Femur (tissue), 1 donor: ENCODE measurements at regions not wholly inside any gene's neighbourhood (a gene's known extent, or its start where the extent isn't known, plus 50 kb on each side); places are given as distances from the start of the nearest gene placed in this dataset.

ENCODE experiments used
- DNase-seq: peaks from one replicate; pipeline ENCODE4 v3.0.0-alpha.2; 2017

DNA sequence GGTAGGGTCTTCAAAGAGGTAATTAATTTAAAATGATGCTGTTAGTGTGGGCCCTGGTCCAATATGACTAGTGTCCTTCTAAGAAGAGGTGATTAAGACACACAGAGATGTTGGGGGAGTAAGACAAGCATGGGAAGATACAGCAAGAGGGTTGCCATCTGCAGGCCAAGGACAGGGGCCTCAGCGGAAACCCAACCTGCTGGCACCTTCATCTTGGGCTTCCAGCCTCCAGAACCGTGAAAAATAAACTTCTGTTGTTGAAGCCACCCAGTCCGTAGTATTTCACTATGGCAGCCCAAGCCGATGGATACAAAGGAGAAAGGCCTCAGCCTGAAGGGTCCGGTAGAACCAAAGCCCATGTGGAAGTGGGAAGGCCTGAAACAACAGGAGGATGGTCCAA lies 161.7 kb upstream of the UBE2E1 start:
- no peak for DNase-seq

DNA sequence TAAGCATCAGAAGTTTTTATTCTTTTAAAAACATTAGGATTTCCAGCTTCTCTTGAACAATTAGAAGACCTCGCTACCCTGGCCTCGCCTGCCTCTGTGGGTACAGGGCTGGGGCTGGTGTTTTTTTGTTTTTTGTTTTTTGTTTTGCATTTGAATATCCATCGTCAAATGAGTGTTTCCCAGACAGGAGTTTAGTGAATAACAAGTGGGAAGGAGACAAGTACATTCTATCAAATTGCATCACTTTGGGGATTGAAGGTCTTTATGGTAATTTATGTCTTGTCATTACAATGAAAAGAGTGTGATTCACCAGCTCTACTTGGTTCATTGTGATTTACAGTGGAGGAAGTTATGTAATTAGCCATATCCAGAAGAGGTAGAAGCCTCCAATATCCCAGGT lies 161.1 kb upstream of the UBE2E1 start:
- DNase-seq, result no peak

DNA sequence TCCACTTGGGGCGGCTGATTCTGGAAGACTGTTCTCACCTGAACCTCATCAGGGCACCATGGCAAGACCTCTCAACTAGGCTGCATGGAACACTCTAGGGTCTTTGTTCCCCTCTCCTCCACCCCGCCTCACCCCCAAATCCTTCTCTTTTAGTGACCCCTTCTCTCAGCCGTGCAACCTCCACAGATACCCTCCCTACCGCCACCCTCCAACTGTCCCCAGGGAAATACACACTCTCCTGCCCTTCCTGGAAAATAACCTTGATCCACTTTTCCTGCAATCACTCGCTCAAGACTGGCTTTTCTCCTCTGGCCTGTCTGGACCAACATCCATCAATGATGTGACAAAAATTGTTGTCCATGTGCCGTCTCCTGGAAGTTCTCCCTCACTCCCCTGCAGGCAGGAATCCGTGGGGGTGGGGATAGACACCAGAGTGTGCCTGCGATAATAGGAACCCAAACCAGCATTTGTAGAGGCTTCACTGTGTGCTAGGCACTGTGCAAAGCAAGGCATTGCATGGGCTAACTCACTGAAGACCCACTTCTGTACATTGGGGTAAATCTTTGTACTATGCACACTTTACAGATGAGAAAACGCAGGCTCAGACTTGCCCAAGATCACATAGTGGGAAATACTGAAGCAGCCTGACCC lies 160.1 kb upstream of the UBE2E1 start:
- DNase-seq, result no peak

DNA sequence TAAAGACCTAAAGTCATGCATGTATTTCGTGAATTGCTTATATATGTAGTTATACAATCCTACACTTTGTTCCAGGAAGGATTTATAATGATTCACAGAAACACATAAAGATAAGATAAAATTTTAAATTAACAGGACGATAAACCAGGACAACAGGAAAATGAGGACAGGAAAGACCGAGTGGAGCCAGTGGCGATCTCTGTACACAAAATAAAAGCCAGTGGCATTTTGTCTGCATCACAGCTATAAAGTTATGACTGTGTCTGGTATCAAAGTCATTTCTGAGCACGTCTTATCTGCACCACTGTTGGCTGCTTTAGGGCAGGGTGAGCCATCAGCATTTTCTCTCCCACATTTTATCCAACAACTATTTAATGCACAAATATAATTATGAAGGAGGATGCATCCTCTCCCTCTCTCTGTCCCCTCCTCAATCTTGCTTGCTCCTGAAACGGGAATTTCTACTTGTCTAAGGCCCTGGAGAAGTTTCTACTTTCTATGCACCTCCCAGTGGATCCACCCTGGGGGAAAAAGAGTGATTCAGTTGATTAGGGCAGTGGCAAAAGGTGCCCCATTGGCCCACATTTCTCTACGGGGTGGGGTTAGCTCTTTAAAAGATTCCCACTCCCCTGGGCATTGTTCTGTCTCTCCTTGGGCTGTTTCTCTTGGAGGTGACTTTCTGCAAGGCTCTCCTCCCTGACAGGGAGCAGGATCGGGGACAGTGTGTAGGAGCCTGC lies 159.4 kb upstream of the UBE2E1 start:
- DNase-seq, result no peak

DNA sequence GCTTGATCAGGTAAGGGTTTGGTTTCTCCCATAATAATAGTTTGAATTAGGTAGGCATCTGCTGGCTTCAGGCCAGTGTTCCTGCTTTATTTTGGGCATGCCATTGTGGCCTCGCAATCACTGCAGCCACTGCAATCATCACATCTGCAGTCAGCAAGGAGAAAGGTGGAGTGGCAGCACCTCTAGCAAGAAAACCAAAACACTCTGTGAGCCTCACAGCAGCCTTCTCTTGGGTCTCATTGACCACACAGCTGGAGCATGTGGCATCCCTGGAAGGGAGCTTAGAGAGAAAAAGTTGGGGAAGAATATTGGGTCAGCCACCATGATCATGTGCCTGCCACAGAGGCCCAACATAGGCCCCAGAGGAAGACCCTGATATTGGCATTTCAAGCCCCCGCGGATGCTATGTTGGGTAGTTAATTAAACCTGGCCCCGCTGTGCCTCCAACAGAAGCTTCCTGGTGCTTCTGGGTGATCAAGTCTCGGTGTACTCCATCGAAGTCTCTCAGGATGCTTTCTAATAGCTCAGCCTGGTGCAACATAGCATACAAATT lies 158.0 kb upstream of the UBE2E1 start:
- DNase-seq, result no peak

DNA sequence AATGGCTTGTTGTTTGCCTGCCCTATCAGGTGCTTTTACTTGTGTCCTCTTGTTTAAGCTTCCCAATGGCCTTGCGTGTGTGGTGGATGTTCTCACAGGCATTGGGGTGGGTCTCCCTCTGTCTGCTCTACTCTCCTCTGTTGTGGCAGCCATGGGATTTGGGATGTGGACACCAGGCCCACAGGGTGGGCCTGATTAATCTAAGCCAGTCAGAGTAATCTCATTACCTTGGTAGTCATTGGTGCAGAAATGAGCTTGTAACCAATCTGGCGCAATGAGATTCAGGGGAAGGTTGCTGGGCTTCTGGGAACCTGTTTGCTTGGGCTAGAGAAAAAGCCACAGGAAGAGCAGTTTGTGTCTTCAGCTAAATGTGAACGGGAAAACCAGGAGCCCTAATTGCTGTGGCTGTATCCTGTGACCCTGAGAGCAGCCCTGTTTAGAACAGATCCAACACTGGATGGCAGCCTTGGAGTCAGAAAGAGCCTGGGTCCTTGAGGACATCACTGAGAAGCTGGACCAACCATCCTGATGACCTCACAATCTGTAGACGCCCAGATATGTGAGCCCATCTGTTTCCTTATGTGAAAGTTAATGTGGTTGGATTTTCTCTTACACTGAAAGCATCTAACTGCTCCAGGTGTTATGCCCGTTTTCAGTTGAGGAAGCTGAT lies 157.3 kb upstream of the UBE2E1 start:
- DNase-seq, result no peak

DNA sequence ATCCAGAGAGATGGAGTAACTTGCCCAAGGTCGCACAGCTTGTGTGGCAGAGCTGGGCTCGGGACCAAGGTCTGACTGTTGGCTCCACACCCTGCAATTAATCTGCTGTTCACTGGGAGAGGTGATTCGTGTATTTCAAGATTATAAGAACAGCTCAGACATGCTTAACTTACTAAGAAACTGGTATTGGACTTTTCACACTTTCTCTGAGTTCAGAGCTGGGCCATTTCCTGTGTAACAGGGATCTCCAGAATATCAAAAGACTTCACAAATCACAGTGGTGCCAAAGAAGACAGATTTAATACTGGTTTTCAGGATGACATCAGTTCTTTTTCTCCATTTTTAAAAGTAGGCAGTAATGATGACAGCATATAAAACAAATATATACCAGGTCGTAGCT lies 156.8 kb upstream of the UBE2E1 start:
- no peak for DNase-seq

DNA sequence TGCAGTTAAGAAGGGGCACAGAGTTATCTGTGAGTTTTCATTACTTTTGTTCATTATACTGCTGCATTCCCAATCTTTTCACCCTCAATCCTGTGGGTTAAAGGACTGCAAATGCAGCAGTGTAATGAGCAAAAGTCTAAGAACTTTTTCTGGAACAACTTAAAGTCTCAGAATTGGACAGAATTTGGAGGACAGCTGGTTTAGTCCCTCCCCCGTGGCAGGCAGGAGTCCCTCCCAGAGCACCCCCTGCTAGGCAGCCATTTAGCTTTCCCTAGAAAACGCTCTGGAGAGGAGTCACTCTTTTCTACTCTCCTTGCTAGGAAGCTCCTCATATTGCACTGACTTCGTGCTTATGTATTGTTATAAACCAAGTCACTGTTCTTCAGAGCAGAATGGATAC lies 156.3 kb upstream of the UBE2E1 start:
- DNase-seq, result no peak

DNA sequence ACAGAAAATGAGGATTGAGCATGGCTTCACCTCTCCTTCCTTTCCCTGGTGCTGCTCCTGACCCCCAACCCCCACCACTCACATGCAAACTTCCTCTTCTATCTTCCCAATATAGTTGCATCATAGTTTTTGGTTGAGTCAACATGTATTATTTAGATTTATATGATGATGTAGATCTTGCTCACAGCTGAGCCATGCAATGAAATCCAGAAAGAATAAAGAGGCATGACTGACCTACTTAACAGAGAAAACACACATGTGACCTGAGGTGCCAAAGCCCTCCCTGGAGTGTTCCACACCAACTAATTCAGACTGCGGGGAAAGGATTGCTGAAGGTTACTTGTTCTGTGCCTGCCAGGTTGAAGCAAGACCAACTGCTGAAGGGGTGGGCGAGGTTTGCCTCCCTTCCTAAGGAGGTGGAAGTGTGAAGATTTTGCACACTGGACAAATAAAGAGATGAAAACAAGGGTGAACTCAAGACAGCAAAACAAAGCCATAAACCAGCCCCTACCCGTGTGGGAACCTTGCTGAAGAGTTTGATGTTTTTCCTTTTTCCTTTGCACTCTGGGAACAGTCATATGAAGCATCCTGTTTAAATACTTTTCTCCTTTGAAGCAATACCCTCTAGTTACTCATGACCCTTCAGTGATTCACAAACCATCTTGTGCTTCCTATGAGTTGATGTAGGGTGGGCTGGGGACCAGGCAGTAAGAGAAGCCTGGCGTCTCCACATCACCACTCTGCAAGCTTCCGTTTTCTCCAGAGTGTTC lies 155.2 kb upstream of the UBE2E1 start:
- no peak for DNase-seq

DNA sequence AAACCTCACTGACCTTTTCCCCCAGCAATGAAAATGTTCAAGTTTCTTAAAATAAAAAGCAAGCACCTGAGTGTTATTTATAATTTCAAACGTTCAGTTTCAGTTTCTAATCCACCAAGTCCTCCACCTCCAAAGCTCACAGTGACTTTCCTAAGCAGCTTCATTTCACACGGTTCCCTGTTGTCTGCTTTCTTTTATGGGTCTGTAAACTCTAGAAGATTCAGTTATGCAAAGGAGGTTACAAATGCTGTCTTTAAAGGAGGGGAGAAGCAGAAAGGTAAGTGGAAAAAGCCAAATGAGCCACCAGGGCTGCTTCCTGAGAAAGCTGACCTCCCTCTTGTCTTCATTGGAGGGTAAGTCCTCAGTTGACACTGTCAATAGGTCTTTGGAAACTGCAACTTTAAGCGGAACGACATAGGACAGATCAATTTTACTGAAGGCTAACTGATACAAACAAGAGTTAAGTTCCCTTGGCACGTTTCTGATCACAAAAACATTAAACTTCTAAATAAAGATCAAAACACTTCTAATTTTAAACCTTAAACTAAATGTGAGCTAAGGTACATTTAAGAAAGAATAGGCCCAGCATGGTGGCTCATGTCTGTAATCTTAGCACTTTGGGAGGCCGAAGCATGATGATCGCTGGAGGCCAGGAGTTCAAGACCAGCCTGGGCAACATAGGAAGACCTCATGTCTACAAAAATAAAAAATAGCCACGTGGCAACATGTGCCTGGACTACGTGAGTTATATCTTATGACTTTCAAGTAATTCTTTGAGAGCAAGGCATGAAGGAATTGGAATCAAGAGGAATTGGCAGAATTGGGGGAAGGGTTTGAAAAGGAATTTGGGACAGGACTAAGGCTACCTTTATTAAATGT lies 151.9 kb upstream of the UBE2E1 start:
- no peak for DNase-seq

DNA sequence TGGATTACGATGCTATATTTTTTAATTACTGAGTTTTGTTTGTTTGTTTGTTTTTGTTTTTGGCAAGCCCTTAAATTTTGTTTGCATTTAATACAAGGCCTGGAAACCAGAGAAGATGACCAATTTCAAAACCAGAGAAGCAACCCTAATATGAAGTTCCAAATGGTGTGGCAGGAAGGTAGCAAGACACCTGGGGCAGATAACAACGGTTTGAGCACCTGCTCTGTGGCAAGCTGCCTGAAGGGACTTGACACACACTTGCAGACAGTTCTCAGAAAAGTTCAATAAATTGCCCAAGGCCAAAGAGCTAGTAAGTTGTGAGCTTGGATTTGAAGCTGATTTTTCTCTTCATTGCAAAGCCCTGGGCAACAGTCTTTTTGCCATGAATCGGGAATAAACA lies 151.2 kb upstream of the UBE2E1 start:
- no peak for DNase-seq

DNA sequence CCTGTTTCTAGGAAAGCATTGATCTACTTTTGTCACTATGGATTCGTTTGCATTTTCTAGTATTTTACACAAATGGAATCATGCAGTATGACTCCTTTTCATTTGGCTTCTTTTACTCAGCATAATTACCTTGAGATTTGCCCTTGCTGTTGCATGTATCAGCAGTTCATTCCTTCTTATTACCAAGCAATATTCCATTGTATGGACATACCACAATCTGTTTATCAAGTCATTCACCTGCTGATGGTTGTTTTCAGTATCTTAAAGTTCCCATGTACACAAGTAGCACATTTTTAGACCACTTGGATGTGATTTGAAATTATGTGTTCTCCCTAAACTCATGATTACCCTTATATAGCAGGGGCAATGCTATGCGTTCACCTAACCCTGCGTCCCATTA lies 150.0 kb upstream of the UBE2E1 start:
- no peak for DNase-seq

DNA sequence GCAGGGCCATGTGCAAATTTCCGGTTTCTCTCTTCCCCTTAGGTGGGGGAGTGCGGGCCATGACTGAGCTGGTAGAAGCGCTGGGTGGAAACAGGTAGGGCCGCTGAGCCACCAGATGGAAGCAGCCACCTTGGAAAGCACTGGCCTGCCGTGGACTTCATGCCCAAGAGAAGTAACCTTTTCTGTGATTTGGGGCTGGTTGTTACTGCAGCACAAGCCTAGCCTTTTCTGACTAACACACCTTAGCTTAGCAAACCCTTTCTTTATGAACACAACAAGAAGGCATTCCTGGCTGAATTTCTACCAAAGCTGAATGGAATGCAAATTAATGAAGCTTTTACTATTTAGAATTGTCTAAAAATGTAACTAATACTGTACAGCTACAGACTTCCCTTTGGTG lies 149.6 kb upstream of the UBE2E1 start:
- DNase-seq, result no peak

DNA sequence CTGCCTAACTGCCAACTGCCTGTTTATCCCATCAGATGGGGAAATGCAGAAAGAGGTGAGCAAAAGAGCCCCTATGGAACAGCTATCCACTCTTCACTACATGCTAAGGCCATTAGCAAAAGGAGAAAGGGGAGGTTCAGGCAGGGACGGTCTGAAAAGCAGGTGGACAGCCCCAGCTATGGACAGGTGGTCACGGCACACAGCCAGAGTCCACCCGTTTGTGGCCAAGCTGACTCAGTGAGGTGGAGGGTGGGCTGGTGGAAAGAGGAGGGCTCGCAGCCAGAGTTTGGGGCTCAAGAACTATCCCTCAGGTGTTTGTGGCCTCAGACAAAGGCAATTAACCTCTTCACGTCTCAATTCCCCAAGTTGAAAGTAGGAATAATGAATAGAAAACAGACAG lies 148.9 kb upstream of the UBE2E1 start:
- DNase-seq, result no peak

DNA sequence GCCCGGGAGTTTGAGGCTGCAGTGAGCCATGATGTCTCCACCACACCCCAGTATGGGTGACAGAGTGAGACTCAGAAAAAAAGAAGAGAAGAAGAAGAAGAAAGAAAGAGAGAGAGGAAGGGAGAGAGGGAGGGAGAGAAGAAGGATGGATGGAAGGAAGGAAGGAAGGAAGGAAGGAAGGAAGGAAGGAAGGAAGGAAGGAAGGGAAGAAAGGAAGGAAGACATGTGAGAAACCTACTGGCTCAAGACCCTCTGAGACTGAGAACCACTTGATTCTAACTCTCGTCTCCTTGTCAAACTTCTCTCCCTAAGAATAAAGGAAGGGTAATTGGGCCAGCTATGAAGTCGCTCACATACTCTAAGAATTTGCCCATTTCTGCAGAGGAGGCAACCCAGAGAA lies 148.1 kb upstream of the UBE2E1 start:
- DNase-seq, result no peak

DNA sequence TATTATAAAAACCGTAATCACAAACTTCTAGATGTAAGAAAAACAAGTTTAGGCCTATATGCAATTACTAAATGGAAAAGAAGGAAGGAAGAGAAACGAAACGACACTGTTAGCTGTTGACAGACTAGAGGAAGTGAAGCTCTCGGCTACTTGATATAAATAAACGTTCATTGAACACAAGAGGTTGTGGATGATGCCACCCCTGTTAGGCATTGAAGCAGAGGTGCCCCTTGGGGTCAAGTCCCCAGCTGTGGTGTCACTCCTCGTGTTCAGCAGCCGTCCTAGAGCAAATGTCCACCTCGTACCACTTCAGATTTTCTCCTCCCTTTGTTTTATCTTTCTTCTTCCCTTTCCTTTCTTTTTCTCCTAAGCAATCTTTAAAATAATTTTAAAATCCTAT lies 146.5 kb upstream of the UBE2E1 start:
- DNase-seq, result no peak

DNA sequence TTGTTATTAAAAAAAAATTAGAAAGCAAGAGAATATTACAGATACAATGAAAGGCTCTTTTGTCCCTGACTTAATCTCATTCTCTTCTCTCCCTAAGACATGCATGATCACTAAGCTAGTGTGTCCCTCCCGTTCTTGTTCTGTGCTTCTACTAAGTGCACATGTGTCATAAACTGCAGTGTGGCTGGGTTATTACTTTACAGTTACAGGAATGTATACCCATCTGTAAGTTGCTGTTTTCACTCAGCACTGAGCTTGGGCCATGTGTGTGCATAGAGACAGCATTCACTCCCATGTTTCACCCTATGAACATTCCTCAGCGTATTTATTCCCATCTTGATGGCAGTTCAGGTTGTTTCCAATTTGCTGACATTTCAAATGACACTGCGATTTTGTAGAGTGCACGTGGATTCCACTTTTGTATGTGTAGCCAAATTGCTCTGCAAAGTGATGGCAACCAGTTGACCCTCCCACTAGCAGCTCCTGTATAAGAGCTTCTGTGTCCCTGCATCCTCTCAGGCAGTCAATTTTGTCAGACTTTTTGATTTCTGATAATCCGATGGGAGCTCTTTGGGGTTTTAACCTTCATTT lies 145.8 kb upstream of the UBE2E1 start:
- no peak for DNase-seq

DNA sequence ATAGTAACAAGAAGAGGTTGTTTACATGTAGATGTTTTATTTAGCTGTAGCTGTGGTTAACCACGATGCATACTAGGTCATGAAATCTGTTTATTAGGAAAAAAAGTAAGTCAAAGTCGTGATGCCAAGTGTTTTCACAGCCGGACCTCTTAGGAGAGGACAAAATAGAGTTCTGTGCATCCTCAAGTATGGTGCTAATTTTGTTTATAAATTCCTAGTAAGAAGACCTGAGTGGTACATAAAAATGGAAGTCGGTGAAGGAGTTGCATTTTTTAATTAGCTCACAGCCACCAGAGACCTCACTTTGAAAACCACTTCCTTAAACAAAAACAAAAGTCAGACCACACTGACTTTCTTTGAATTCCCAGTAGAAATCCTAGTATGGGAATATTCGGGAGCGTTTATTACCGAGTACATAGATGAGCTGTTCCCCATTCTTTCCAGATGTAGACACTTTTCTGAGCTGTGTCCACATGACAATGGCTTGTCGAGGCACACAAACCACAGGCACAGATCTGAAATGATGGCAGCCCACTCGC lies 143.6 kb upstream of the UBE2E1 start:
- DNase-seq, result no peak

DNA sequence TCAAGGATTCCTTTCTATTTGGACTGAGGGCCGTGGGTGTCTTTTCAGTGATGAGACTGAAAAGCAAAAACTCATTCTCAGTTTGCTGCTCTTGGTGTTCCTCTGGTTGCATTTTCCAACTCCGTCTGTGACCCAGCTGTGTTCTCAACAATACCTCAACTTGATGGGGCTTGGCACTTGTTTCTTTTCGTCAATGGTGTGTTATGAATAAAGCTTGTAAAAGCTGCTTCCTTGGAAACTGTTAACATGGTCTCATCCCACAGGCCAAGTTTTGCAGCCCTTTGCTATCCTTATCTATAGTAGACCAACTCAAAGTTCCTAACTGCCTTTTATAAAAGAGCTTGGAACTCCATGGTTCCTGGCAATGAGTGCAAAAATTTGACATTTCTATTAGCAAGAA lies 142.5 kb upstream of the UBE2E1 start:
- DNase-seq, result no peak

DNA sequence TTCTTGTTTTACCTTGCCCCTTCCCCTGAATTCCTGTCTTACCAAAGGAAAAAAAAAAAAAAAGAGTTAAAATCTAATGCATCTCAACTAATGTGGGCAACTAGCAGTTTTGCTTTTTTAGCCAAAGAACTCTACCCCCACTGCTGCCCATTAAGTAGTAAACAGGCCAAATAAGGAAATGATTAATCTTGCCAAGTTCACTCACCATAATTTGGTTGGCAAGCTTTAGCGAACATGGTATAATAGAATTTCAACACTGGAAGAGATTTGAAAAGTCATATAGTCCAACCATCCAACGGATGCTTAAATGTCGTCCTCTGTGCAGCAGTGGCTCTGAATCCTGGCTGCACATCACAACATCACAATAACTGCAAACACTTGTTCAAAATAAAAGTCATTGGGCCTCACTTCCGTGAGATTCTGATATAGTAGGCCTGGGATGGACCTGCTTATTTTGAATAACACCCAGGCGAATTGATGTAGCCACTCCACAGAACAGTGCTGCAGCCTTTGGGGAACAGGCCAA lies 142.0 kb upstream of the UBE2E1 start:
- no peak for DNase-seq

DNA sequence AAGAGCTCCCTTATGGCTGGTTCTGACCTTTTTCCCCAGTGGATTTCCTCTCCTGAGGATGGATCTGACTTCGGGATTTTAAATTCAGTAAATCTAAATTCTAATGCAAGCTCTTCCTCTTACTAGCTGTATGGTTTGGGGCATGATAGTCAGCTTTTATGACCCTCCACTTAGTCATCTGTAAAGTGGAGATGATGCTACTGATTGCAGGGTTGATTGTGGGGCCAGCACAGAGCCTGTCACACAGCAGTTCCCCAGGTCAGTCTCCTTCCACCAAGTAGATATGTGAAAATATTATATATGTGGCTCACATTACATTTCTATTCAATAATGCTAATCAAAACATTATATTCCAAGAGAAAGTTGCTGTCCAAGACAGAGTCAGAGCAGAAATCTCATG lies 141.3 kb upstream of the UBE2E1 start:
- DNase-seq, result no peak
